HG02885 (cell line): ENCODE measurements at regions not wholly inside any gene's neighbourhood (a gene's known extent, or its start where the extent isn't known, plus 50 kb on each side); places are given as distances from the start of the nearest gene placed in this dataset.

Experiments used
- ATAC-seq: cut with Tn5 transposase; IDR thresholded peaks from one replicate; pipeline ENCODE4 v1.9.1; 2021; ENCODE audit warnings: mild to moderate bottlenecking; ENCODE audit not compliant: unreplicated experiment, poor library complexity

DNA sequence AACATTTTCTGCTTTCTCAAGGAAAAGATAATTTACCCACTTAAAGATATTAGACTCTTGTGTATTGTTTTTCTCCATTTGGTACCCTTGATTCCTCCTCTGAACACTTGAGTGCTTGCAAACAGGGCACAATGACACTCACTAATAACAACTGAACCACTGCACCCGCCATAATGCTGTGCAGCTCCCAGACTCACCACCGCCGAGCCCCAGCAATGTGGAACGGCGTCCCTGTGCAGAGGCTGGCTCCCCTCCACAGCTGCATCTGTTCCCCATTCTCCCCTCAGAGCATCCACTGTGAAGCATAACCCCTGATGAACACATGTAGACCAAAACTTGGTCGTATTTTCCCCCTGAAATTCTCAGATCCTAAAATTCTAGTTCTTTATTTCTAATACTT is 276.2 kb upstream of the PLSCR5 start:
- ATAC-seq: no peak

DNA sequence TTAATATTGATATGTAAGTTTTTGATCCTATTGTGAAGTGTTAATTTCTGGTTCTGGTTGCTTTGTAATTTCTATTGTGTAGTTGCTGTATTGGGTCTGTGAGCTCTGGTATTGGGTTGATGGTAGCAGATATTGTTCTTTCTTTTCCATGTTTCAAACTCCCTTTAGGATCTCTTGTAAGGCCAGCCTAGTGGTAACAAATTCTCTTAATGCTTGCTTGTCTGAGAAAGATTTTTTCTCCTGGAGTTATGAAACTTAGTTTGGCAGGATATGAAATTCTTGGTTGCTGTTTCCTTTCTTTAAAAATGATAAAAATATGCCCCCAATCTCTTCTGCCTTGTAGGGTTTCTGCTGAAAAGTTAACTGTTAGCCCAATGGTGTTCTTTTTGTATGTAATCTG is 268.6 kb upstream of the PLSCR5 start:
- ATAC-seq: no peak

DNA sequence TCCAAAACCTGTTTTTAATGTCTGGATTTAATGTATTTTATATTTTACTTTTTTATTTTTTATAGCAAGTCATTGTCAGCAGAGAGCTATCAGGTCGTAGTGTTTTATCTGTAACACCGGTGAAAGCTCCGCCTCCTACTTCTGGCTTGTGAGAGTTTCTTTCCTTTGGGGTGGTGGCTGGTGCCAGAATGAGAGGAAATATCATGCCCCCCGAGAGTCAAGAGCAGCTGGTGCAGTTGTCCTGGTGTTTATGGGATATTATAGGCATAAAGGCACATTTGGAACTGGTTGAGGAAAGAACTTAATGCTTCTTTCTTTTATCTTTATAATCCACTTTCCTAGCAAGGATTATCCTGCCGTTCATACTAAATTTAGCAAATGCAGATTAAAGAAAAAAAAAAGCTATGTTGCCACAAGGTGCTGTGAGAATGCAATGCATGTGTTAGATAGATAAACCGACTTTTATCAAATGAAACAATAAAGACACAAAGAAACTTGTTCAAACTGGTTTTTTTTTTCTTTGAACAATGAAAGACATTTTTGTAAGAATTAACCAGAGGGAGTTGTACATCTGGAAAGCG is 260.1 kb upstream of the PLSCR5 start:
- ATAC-seq: no peak

DNA sequence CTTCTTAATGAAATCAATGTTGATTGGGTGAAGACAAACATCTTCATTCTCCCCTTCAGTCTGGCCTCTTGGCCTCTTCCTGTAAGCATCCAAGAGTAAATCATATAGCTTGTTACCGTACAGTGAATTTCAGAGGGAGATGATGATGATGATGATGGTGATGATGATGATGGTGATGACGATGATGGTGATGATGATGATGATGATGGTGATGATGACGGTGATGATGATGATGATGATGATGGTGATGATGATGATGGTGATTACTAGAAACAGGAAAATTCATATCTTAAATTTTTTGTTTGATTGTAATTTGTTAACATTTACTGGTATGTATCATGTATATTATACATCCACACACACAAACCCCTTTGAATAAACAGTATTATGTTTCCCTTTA is 256.1 kb upstream of the PLSCR5 start:
- ATAC-seq: no peak

DNA sequence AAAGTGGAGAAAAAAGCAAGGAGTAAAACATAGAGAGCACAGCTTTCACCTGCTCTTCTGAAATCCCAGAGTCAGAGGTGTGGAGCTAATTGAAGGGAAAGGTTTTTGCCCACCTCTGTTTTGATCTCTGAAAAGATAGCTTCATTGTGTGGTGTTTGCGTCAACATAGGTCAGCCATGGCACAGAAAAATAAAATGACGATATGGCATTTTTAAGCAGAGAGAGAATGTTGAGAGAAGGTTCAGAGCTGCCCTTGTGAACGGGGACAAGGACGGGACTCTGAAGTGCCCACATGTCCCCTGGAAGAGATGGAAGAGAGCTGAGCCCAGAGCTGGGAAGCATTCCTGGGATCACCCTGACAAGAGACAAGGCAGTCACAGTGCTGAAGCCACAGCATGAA is 249.4 kb upstream of the PLSCR5 start:
- no peak for ATAC-seq

DNA sequence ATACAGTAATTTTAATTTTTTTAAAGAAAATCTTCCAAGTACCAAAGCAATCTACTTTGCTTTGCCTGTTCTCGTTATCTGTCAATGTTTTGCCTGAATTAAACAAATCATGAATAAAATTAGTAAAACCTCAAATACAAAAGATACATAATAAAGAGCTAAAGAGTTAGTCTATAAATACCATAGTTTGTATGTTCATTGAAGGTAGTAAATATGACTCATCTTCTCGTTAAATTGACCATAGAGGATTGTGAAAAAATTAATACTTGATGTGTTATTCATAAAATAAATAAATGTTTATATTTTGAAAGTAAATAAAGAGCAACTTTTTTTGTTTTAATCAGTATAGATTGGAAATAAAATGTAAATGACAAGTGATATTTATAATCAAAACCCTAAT is 246.5 kb upstream of the PLSCR5 start:
- ATAC-seq: no peak

DNA sequence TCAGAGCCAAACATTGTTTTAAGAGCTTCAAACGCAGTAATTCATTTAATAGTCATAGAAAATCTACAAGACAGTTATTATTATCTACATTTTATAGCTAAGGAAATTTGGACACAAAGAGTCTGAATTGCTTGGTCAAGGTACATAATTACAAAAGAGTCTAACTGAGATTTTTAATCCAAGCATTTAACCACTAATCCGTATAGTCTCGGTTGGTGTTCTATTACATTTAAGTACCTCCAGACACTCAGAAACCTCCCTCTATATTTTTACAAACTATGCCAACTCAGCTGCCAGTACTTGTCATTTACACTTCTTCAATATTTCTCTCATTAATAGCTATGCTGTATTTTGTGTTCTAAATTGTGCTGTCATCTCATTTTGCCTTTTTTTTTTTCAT is 240.2 kb upstream of the PLSCR5 start:
- ATAC-seq: no peak

DNA sequence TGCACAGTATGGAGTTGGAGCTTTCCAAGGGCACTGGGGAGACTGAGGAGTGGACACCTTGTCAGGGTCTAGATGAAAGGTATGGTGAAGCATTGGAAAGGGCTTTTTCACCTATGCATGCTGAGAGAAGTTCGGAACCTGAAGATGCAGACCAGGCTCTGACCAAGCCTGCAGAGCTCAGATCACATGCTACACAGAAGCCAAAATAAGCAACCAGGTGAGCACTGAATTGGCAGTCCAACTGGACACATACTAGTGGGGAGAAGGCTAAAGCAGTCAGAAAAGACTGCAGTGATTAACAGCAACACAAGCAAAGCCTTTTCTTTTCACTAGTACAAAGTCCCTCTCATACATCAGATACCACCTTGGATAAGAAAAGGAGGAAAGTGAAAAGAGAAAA is 238.3 kb upstream of the PLSCR5 start:
- ATAC-seq: no peak

DNA sequence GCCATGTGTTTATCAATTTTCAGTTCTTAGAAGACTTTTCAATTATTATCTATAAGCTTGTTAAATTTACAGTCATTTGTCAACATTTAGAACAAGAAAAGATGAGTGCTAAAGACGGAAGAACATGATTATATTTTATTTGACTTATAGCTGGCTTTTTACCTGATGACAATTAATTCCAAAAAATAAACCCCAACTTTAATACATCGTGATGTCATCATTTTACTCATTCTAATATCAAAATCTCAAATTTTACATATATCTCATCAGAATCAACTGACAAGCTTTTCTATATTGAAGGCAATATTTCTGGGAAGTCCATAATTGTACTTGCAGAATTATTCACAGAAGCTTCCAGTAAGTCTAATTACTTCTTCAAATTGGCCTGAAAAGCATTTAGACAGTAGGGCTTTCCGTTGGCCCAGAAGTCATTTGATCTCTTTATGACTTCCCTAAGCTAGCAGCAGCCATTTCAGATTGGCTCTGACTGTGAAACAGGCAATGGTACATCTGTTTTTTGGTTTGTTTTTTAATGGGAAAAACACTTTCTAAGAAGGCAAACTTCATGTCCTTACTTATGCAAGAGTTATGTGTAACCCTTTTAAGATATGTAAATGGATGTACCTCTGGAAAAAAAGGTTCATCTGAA is 234.7 kb upstream of the PLSCR5 start:
- no peak for ATAC-seq

DNA sequence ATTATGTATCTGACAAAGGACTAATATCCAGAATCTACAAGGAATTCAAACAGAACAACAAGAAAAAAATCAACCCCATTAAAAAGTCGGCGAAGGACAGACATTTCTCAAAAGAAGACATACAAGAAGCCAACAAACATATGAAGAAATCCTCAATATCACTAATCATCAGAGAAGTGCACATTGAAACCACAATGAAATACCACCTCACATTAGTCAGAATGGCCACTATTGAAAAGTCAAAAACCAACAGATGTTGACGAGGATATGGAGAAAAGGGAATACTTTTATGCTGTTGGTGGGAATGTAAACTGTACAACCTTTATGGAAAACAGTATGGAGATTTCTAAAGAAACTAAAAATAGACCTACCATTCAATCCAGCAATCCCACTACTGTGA is 233.1 kb upstream of the PLSCR5 start:
- ATAC-seq: no peak

DNA sequence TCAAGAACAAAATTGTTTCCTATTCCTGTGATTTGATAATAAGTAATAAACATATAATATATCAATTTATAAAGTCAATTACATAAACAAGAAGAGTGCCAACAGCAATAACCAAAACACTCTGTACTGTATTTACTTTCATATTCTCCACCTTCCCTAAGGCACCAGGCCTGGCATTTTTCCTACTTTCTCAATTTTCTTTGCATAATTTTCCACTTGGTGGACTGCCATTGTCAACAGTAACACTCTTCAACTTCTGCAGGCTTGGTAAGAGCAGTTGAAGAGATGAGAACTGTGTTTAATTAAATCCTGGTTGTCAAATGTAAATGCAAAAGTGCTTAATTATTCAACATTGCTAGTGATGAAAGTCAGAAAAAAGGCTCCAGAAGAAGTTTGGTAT is 229.8 kb upstream of the PLSCR5 start:
- ATAC-seq: no peak

DNA sequence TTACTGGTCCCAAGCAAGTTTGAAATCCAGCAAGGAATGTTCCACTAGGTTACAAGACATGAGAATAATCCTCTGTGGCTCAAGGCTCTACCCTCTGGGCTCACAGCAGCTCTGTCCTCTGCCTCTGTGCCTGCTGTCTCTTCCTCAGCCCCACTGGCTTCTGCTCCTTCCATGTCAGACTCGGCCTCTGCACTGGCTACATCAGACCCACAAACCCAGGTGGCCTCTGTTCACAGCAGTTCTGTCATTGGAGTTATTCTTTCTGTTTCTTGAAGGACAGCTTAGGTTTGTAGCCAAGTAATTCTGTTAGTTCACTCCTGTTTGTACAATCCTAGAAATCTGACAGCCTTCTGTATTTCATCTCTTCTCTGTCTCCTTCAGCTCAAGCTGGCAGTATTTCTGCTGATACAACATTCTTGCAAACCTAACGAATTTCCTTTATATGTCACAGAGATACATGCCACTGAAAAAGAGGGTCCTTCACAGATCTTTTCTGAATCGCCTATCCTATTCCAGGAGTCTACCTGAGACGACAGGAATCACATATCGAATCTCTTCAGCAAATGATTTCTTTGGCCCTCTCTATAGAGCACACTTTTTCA is 227.8 kb upstream of the PLSCR5 start:
- no peak for ATAC-seq

DNA sequence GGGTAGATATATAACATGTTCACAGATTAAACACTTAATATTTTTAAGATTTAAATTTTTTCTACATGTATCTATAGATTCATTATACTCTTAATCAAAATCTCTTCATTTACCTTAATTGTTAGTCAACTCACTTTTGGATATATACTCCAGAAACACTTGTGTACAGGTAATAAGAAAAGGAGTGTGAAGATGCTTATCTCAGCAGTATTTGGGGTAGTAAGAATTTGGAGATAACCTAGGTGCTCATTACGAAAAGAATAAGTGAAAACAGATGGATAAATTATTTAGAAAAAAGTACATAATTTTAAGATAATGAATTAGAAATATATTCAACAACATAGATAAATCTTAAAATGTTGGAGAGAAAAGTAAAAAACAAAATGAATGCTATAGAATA is 226.5 kb upstream of the PLSCR5 start:
- no peak for ATAC-seq

DNA sequence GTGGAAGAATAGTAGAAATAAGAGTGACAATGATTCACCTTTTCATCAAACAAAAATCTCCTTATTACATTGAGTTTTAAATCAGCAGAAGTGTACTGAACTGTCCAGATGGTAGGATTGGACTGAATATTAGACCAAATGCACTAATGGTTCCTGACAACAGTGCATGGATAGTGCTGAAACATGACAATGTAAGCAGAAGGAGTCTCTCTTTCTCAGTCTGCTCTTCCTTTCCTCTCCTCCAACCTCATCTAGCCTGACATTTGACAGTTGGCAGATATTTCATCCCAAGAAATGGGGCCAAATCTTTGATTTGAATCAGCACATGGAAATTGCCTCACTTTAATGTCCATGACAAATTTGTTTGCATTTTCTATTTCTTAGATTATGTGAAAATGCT is 225.1 kb upstream of the PLSCR5 start:
- no peak for ATAC-seq

DNA sequence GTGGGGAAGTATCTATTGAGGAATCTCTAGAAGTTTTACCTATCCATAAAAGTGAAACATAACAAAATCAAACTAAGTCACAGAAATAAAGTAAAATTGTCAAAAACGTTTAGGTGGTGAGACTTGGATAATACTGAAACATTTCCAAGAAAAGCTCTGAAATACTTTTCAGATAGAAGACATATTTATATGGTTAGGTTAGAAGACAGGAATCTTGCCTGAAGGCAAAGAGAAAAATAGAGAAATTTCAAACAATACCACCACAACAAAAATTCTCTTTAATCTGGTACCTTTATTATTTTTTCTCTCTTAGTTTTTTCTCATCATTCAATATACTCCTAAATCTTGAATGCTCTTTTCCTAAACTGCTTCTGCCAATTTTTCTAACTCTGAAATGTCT is 222.7 kb upstream of the PLSCR5 start:
- ATAC-seq: no peak

DNA sequence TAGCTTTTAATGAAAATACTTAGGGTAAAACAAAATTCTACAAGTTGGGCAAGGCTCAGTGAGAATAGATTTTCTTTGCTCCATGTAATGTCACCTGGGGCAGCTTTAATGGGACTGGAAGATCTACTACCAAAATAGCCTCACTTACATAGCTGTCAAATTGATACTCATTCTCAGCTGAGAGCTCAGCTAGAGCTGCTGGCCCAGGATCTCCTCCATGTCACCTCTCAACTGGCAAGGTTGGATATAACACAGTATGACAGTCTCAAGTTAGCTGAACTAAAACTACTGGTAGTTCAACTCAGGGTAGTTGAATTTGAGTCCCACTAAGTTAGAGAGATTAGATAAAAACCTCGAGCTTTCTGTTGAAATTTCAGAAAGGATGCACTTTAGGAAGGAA is 218.5 kb upstream of the PLSCR5 start:
- ATAC-seq: no peak

DNA sequence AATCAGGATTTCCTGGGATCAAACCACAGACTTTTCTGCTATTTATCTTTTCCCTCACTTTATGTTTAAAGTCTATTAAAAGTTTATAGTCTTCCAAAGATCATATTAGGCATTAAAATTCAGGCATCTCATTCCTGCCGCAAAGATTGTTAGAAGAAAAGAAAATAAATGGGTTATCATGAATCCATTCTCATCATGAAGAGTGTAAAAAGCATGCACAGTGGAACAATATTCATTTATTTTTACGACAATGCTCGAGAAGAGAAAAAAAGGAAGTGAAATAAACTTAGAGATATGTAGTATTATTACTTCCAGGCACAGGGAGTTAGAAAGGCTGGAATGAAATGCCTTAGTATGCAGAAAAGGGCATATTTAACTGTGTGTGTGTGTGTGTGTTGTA is 213.7 kb upstream of the PLSCR5 start:
- ATAC-seq: no peak

DNA sequence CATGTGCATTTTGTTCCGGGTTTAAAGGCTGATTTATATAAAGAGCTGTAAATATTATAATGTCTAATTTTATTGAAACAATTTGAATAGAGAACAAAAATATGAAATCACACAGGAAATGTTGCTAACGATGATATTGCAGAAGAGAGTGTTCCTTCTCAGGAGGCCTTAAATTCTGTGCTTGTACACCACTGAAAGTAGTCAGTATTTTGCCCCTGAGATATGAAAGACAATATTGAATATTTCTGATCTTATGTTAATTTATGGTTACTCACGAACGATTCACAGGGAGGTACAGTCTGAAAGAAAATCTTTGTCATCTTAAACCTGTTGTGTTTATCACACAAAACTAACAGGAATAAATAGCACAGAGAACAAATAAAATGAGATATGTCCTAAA is 213.2 kb upstream of the PLSCR5 start:
- no peak for ATAC-seq

DNA sequence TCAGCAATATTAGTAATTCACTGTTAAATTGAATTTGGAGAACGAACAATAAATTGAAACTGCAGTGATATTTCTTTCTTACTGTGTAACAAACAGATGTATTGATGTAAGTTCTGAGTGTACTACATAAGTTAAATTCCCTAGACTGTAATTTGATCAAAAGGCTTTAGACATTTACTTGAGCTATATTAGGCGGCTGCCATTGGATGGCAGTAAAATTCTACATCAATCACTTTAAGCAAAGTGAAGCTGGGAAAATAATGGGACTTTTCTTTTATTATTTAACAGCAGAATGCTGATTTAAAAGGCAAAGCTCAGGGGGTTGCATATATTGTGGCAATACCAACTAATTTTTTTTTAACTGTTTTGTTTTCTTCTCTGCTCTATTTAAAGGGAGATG is 212.6 kb upstream of the PLSCR5 start:
- ATAC-seq: no peak

DNA sequence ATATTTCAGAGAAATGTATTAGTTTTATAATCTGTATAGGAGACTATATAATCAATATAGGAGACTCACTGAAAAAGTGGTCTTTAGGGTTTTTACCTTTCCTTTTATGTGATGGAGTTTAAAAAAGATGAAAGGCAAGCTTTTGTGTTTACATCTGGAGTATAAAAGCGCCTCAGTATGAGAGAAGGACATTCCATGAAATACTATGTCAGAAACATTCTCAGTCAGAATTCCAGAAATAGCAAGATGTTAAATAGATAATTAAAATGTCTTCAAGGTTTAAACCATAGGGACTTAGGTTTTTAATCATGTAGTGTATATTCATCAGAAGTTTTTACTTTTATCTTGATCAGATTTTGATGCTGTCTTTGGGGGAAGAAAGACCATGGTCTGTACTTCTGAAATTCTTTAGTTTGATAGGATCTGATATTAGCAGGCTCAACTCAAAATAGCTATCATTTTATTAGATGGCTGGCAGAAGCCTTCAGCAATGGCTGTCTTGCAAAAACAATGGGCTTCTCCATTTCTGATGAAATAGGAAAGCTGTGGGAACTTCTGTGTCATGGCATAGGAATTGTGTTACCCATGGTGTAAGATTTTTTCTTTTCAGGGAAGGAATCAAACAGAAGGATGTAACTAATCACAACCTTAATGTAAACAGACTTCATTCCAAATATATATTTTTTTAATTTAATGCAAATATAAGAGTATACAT is 209.6 kb upstream of the PLSCR5 start:
- no peak for ATAC-seq

DNA sequence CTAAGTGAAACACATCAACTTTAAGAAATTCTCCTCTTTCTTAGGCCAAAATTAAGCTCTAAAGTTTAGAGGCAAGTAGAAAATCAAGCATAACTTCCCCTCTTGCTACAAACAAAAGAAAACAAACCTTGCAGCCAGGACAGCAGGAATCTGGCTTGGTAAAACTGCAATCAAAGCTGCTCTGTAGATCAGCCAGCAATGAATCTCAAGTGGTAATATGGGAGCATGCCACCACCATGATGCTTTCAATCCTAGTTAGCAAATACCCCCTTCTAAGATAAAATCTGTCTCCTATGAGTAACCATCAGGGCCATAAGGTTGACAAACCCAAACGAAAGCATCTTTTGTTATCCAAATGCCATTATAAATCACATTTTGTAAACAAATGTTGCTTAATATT is 208.3 kb upstream of the PLSCR5 start:
- no peak for ATAC-seq

DNA sequence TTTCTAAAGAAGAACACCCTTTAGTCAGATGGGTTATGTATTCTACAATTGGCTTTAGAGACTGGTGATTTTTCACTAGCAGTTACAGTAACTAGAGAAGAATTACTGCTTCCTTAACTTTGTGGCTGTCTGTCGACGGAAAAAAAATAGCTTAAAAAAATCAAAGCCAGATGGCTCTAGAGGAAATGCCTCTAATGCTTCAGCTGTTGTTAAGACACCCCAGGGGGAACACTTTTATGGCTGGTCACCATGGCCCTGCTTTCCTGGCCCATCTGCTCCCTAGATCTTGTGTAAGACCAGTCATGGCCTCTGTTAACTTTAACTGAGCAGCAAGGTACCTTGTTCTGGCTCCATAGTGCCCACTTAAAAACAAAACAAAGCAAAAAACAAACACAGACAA is 198.6 kb upstream of the PLSCR5 start:
- ATAC-seq: no peak
